ENCODE measurements at regions not wholly inside any gene's neighbourhood (a gene's known extent, or its start where the extent isn't known, plus 50 kb on each side); places are given as distances from the start of the nearest gene placed in this dataset.

GRCh38 chr19:29128203-29128602 lies 84.7 kb downstream of the UQCRFS1 start:
- ChIA-PET POLR2A (no interaction called here), CTCF (no interaction called here)
- Histone ChIP-seq H3K4me1 (no peaks in the 10 kb centered on the region), H3K4me2 (no peak overlapping the region), H3K27ac (no peak overlapping the region), H3K9me3 (peaks cover 22% of the 10 kb centered on the region; the same call in 1 of the 3 replicates), H3K4me3 (no peak overlapping the region)
- FAIRE-seq (no peak), ATAC-seq (no peak), DNase-seq (ENCODE audit: low read depth in 1 of 2, low spot score in 1 of 2) (no peak)
- 4% methylated on average over 8 of the region's 8 CpGs for WGBS (ENCODE audit: missing lambda C conversion rate)
- TF ChIP-seq RAD21 (conservative IDR thresholded peaks at IDR 0.05 in 1 of 2, IDR thresholded peaks at IDR 0.05 in 1 of 2), result no peak
- no peak for TF ChIP-seq ZNF302 (CRISPR knock-in tag; IDR thresholded peaks at IDR 0.05)
- no peak for TF ChIP-seq PBX3 (IDR thresholded peaks at IDR 0.05)
- no peak for TF ChIP-seq EHF (CRISPR knock-in tag; IDR thresholded peaks at IDR 0.05)
- TF ChIP-seq RNF2 (IDR thresholded peaks at IDR 0.05; ENCODE audit: borderline replicate concordance, low read depth), result no peak
- TF ChIP-seq CTCF (IDR thresholded peaks at IDR 0.05), result no peak
- no peak for TF ChIP-seq HOXB5 (CRISPR knock-in tag; IDR thresholded peaks at IDR 0.05)
- TF ChIP-seq NPAS2 (CRISPR knock-in tag; IDR thresholded peaks at IDR 0.05; ENCODE audit: borderline replicate concordance), result no peak
- no peak for TF ChIP-seq ESRRA (IDR thresholded peaks at IDR 0.05; ENCODE audit: borderline replicate concordance, low read length)

GRCh38 chr19:29122185-29122584 lies 90.8 kb downstream of the UQCRFS1 start:
- DNase-seq (ENCODE audit: low read depth in 1 of 2, low spot score in 1 of 2) (no peak), FAIRE-seq (no peak), ATAC-seq (no peak)

GRCh38 chr19:29121684-29122083 lies 91.3 kb downstream of the UQCRFS1 start:
- WGBS (ENCODE audit: missing lambda C conversion rate), result 13% methylated on average over 3 of the region's 3 CpGs
- ATAC-seq (peak in 1 of 2 experiments; percentile 78; a peak in 3 of 6 replicates), DNase-seq (ENCODE audit: low read depth in 1 of 2, low spot score in 1 of 2) (peak in 1 of 2 experiments; percentile 31), FAIRE-seq (no peak)
- no peaks in the 10 kb centered on the region for H3K4me1 ChIP-seq
- H3K27ac ChIP-seq, result no peak overlapping the region
- TF ChIP-seq BCL3 (IDR thresholded peaks at IDR 0.05) (no peak), CTCF (IDR thresholded peaks at IDR 0.05) (0 out of 3 replicates have a peak, but pooled peaks have one; percentile 9), HES2 (IDR thresholded peaks at IDR 0.05) (no peak), RAD21 (conservative IDR thresholded peaks at IDR 0.05 in 1 of 2, IDR thresholded peaks at IDR 0.05 in 1 of 2) (peak in 1 of 2 experiments; percentile 40; a peak in 2 of 5 replicates)
- POLR2A ChIA-PET, result no interaction called here
- H3K9me3 ChIP-seq, result peaks cover 19% of the 10 kb centered on the region; the same call in 2 of the 3 replicates
- H3K4me2 ChIP-seq, result no peak overlapping the region
- no peak overlapping the region for H3K4me3 ChIP-seq
- CTCF ChIA-PET, result interaction anchor here (0.5 to 0.7 kb wide), 3 partner anchors 149 to 407 kb away, joined by 3 to 4 read pairs (median 3); no protein-coding TSS in a partner anchor

More at GRCh38 chr19:29122185-29122584, 90.8 kb downstream of the UQCRFS1 start:
- no peak overlapping the region for H3K27ac ChIP-seq
- no peak for TF ChIP-seq TFCP2L1 (CRISPR knock-in tag; IDR thresholded peaks at IDR 0.05)
- no peak for TF ChIP-seq HEYL (CRISPR knock-in tag; IDR thresholded peaks at IDR 0.05)
- TF ChIP-seq NR3C1 (IDR thresholded peaks at IDR 0.05), result no peak
- TF ChIP-seq RNF2 (IDR thresholded peaks at IDR 0.05; ENCODE audit: borderline replicate concordance, low read depth), result no peak
- TF ChIP-seq ZC3H11A (IDR thresholded peaks at IDR 0.05), result no peak
- no peak for TF ChIP-seq EHF (CRISPR knock-in tag; IDR thresholded peaks at IDR 0.05)
- no peak for TF ChIP-seq ZNF302 (CRISPR knock-in tag; IDR thresholded peaks at IDR 0.05)
- no peak for TF ChIP-seq ZFP36 (IDR thresholded peaks at IDR 0.05; ENCODE audit: borderline replicate concordance, partially characterized antibody)
- TF ChIP-seq SMC3 (IDR thresholded peaks at IDR 0.05), result no peak
- ChIA-PET CTCF (interaction anchor here (0.5 kb wide), 1 partner anchor 379 kb away, joined by 3 read pairs; no protein-coding TSS in a partner anchor), POLR2A (no interaction called here)
- WGBS (ENCODE audit: missing lambda C conversion rate), result 51% methylated on average over 5 of the region's 5 CpGs
- no peaks in the 10 kb centered on the region for H3K4me1 ChIP-seq
- no peak overlapping the region for H3K4me2 ChIP-seq
- H3K4me3 ChIP-seq, result no peak overlapping the region
- H3K9me3 ChIP-seq, result peaks cover 19% of the 10 kb centered on the region; the same call in 2 of the 3 replicates

All from A549 (cell line).